Spinal cord (tissue), 9 donors: ENCODE measurements at regions not wholly inside any gene's neighbourhood (a gene's known extent, or its start where the extent isn't known, plus 50 kb on each side); places are given as distances from the start of the nearest gene placed in this dataset.
"Not testable (repeated sequence)": the region's sequence is repeated elsewhere in the genome, so short reads cannot be mapped to it uniquely, and the experiment has no call there.

Experiments used
- DNase-seq, 6 donors: peaks; one replicate each; pipeline versions ENCODE4 v3.0.0 to v3.0.0-alpha.2; 2013 to 2015; ENCODE audit warnings: low spot score in 6 of 6, low read depth in 4 of 6
- H3K27ac ChIP-seq: one replicate; pipeline ENCODE4 v1.5.1; 2013; ENCODE audit warnings: low read depth, low read length, control low read depth
- H3K27me3 ChIP-seq: one replicate; pipeline ENCODE4 v1.6.1; 2013; ENCODE audit warnings: low read length; ENCODE audit not compliant: control insufficient read depth, insufficient read depth
- H3K36me3 ChIP-seq: one replicate; pipeline ENCODE4 v1.6.1; 2013; ENCODE audit warnings: low read length; ENCODE audit not compliant: control insufficient read depth, insufficient read depth
- H3K4me1 ChIP-seq: one replicate; pipeline ENCODE4 v1.6.1; 2013; ENCODE audit warnings: low read length; ENCODE audit not compliant: control insufficient read depth, insufficient read depth
- H3K4me3 ChIP-seq: one replicate; pipeline ENCODE4 v1.5.1; 2013; ENCODE audit warnings: low read depth, low read length, control low read depth
- H3K9me3 ChIP-seq: one replicate; pipeline ENCODE4 v1.6.1; 2013; ENCODE audit warnings: low read length; ENCODE audit not compliant: control insufficient read depth, insufficient read depth
- WGBS: methylation state at CpG from one replicate; pipeline ENCODE4 v1.1.5; 2013; ENCODE audit warnings: missing lambda C conversion rate; ENCODE audit not compliant: insufficient coverage; 5-methylcytosine and 5-hydroxymethylcytosine counted together
- donor health status: healthy.

DNA sequence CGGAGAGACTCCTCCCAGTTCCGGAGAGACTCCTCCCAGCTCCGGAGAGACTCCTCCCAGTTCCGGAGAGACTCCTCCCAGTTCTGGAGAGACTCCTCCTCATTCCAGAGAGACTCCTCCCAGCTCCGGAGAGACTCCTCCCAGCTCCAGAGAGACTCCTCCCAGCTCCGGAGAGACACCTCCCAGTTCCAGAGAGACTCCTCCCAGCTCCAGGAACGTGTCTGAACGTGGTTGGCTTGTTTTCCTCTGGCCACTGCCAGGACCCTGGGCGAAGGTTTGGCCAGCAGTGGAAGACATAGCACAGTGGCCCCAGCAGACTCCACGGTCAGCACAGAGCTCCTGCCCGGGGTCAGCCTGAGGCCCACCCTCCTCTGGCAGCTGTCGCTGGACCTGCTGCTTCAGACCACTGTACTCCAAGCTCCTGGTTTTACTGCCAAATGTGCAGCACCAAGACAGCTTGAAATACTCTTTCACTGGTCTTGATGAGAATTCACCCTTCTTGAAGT is 122.3 kb upstream of the AFDN start:
- no peak overlapping the region for H3K27ac ChIP-seq
- DNase-seq = no peak
- H3K27me3 ChIP-seq = no peaks in the 10 kb centered on the region
- H3K36me3 ChIP-seq = no peaks in the 10 kb centered on the region
- no peak overlapping the region for H3K4me3 ChIP-seq
- 82% methylated on average over 12 of the region's 12 CpGs for WGBS
- no peaks in the 10 kb centered on the region for H3K9me3 ChIP-seq
- peaks cover 11% of the 10 kb centered on the region for H3K4me1 ChIP-seq

DNA sequence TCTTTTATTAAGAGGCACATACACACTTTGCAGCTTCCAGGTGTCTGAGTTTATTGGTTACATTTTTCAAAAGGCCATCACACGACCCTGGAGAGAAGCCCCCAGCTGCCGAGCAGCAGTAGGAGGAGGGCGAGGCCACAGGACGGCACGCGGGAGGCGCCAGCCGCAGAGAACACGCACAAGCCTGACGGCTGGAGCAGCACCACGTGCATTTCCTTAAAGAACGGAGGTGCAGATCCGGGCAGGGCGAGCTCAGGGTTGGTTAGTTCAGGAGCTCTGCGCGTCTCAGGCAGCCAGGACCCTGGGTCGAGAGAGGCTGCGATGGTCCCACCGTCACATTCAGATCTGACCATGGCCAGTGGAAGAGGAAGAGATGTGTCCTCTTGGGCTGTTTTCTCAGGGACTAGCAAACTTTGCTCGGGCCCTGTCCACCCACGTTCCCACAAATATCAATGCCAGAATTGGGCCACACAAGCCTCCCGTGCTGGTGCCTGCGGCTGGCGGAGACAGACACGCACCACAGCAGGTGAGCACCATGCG is 121.4 kb upstream of the AFDN start:
- 87% methylated on average over 23 of the region's 26 CpGs for WGBS

DNA sequence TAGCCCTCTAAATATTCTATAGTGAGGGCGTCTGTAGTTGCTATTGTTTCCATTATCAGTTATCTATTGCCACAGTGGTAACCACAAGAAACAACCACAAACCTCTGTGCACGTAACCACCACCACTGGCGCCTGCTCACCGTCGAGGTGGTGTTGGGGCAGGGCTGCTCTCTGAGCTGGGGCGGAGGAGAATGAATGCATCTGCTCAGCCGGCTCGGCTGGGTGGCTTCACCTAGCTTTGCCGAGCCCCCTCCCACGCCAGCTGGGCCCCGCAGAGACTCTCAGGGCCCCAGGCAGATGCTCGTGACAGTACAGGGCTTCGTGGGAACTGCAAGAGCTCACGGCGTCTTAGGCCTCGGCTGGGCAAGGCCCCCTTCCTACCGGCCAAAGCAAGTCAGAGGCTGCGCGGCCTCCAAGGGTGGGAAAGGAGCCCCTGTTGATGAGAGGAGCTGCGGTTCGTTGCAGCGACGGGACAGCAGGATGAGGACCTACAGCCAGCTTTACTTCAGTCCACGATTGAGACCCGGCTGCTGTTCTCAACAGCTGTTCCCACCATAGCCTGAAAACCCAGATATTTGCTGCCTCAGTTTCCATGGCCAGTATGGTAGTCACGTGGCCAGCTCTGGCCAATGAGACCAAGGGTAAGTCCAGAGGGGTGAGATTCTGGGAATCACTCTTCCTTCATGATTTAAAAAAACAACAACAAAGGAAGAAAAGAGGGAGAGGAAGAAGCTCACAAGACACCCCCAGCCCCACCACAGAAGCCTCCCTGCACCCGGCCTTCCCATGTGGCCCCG is 120.2 kb upstream of the AFDN start:
- H3K4me1 ChIP-seq = peaks cover 4% of the 10 kb centered on the region
- no peak overlapping the region for H3K4me3 ChIP-seq
- WGBS = 89% methylated on average over 23 of the region's 28 CpGs
- no peaks in the 10 kb centered on the region for H3K36me3 ChIP-seq
- no peak overlapping the region for H3K27ac ChIP-seq
- no peaks in the 10 kb centered on the region for H3K9me3 ChIP-seq
- DNase-seq = no peak
- H3K27me3 ChIP-seq = no peaks in the 10 kb centered on the region

More for the DNA sequence above, 121.4 kb upstream of the AFDN start:
- Histone ChIP-seq H3K27me3 (no peaks in the 10 kb centered on the region), H3K27ac (no peak overlapping the region), H3K4me3 (no peak overlapping the region), H3K4me1 (peaks cover 5% of the 10 kb centered on the region), H3K9me3 (no peaks in the 10 kb centered on the region), H3K36me3 (no peaks in the 10 kb centered on the region)
- no peak for DNase-seq

DNA sequence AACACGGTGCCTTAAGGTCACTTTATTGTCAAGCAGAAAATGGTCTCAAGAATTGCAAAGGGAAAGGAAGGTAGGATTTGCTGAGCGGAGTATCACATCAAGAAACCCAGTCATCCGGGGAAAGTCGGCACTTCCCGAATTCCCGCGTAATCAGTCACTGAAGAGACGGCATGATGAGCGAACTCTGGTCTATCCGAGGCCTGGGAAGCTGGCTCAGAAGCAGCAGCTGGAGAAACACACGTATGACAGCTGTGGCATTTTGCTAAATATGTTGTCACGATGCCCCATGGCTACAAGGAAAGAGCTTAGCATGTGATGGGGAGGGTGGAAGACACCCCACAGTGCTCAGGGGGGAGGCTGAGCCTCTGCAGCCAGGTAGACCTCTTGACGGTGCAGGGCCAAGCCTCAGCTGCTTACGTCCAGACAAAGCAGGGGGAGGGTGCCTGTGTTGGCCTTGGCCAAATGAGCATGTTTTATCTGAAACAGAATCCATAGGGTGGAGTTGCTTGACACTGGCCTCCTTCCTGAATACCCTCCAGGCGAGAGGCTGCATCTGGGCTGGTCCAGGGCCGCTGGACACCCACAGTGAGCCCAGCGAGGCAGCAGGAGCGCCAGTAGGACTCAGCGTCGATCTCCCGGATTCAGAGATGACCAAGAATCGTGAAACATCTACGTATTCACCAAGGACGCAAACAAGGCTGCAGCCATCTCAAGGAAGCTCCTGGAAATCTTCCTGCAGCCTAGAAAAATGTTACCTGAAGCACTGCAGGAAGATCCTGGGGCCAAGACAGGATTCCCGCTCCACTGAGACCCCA is 118.8 kb upstream of the AFDN start:
- Histone ChIP-seq H3K27ac (no peak overlapping the region), H3K36me3 (no peaks in the 10 kb centered on the region), H3K4me1 (peaks cover 4% of the 10 kb centered on the region), H3K27me3 (peaks cover 2% of the 10 kb centered on the region), H3K4me3 (no peak overlapping the region), H3K9me3 (no peaks in the 10 kb centered on the region)
- 71% methylated on average over 24 of the region's 25 CpGs for WGBS
- peak in 1 of 6 donors; percentile 38 for DNase-seq

DNA sequence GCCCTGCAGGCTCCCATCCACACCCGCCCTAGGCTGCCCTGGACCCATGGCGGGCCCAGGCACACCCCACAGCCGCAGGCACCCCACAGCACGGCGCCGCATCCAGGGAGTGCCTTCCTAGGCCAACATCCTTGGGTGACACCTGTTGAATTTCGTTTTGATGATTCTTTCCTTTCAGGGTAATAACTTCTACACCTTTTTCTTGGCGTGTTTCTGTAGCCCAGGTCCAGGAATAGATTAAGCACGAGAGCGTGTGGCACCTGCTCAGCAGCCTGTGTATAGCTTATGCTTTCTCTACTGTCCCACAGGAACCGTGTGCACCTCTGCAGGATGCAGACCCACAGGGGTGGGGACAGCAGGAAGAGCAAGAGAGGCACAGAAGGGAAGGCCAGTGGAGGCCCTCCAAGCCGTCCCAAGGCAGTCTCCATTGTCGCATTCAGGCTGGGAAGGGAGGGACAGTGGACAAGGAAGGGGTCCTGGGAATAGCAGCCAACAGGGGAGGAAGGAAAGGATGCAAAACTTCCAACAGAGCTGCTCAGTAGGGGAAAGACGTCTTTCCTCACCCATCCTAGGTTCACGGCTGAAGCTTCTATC is 118.1 kb upstream of the AFDN start:
- WGBS = 89% methylated on average over 10 of the region's 15 CpGs

DNA sequence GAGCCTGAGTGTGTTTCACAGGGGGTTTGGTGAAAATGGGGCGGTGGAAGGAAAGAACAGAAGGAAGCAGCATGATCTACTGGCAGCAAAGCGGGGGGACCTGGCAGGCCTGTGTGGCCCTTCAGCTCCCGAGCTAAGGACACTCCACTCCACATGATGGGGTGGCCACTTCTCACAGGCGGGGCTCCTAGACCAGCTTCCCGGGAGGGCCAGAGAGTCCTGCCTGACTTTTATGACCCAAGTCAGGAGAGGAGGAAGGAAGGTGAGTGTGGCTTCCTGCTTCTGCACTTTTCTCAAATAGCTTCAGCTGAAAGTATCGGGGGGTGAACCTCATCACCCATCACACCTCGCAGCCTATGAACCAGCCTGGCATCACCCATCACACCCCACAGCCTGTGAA is 117.5 kb upstream of the AFDN start:
- no peak for DNase-seq
- H3K27me3 ChIP-seq = peaks cover 6% of the 10 kb centered on the region
- peaks cover 4% of the 10 kb centered on the region for H3K4me1 ChIP-seq
- H3K9me3 ChIP-seq = no peaks in the 10 kb centered on the region
- no peak overlapping the region for H3K4me3 ChIP-seq
- H3K27ac ChIP-seq = no peak overlapping the region
- no peaks in the 10 kb centered on the region for H3K36me3 ChIP-seq
- WGBS = 100% methylated on average over 4 of the region's 7 CpGs

More for the DNA sequence above, 118.1 kb upstream of the AFDN start:
- Histone ChIP-seq H3K27ac (no peak overlapping the region), H3K4me3 (no peak overlapping the region), H3K4me1 (peaks cover 4% of the 10 kb centered on the region), H3K27me3 (peaks cover 4% of the 10 kb centered on the region), H3K9me3 (no peaks in the 10 kb centered on the region), H3K36me3 (no peaks in the 10 kb centered on the region)
- no peak for DNase-seq

DNA sequence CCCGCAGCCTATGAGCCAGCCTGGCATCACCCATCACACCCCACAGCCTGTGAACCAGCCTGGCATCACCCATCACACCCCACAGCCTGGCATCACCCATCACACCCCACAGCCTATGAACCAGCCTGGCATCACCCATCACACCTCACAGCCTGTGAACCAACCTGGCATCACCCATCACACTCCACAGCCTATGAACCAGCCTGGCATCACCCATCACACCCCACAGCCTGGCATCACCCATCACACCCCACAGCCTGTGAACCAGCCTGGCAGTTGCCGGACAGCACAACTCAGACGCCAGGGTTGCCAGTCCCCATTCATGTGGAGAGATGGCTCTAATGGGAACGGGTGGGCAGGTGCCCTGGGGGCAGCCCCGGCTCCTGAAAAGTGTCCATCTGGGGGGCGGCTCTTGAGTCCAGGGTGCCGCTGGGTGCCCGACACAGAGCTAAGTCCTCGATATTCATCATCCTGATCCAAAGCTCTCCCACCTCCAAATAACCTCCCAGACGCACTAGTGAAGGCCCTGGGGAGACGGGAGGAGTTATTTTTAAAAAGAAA is 116.9 kb upstream of the AFDN start:
- not testable (repeated sequence) for H3K36me3 ChIP-seq, H3K4me1 ChIP-seq, H3K27ac ChIP-seq, H3K4me3 ChIP-seq, H3K9me3 ChIP-seq, DNase-seq, H3K27me3 ChIP-seq
- WGBS = 94% methylated on average over 6 of the region's 11 CpGs

DNA sequence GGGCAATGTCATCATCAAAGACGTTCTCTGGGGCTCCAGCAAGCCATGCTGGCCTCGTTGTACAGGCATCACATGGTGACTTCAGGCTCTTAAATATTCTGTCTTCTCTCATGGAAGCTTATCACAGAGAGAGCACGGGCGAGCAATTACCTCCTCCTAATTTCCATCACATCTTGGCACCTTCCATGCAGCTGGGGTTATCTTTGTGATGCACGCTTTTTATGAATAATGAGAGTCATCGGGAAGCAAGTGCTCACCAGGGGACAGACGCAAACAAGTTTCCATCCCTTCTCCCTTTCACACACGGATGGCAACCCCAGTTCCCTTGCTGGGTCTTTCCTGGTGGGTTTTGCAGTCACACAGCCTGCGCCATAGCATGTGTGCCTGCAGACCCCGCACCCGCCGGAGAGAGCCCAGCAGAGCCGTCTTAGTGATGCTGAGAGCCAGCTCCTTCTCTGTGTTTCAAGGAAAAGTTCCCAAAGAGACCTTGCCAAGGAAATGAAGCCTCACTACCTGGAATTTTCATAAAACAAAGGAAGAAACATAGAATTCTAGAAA is 116.3 kb upstream of the AFDN start:
- DNase-seq = peak in 1 of 6 donors; percentile 60
- Histone ChIP-seq H3K9me3 (no peaks in the 10 kb centered on the region), H3K36me3 (no peaks in the 10 kb centered on the region), H3K27ac (no peak overlapping the region), H3K4me1 (peaks cover 4% of the 10 kb centered on the region), H3K27me3 (peaks cover 6% of the 10 kb centered on the region), H3K4me3 (no peak overlapping the region)
- WGBS = 73% methylated on average over 12 of the region's 13 CpGs

DNA sequence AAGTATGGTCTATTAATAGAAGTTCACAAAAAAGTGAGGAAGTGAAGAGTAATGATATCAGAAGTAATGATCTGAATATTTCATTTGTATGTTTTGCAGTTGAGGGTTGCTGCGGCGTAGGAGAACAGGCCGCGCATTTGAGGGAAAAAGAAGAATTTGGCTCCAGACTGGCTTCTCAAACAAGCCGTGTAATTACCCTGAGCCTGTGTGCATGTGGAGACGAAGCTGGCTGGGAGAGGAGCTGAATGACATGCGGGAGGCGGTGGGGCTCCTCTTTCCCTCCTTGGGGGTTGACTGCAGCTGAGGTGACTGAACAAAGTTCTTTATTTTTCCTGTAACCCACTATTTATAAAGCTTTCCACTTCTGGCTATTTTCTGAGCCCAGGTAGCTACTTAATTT is 115.5 kb upstream of the AFDN start:
- Histone ChIP-seq H3K27ac (no peak overlapping the region), H3K4me1 (peaks cover 4% of the 10 kb centered on the region), H3K9me3 (no peaks in the 10 kb centered on the region), H3K36me3 (no peaks in the 10 kb centered on the region), H3K27me3 (peaks cover 6% of the 10 kb centered on the region), H3K4me3 (no peak overlapping the region)
- peak in 2 of 6 donors; percentile 47 to 53 for DNase-seq
- WGBS = 39% methylated on average over 5 of the region's 8 CpGs
